KOPT-K1 (cell line): ENCODE measurements at regions not wholly inside any gene's neighbourhood (a gene's known extent, or its start where the extent isn't known, plus 50 kb on each side); places are given as distances from the start of the nearest gene placed in this dataset.
"Not testable (repeated sequence)": the region's sequence is repeated elsewhere in the genome, so short reads cannot be mapped to it uniquely, and the experiment has no call there.

ENCODE experiments used
- H3K27ac ChIP-seq: fragments of 200-600 bp; sonication (generic); 2 replicates; pipeline ENCODE4 v1.5.1; 2016; ENCODE audit warnings: antibody characterized with exemption, mild to moderate bottlenecking, low read depth, low read length; ENCODE audit not compliant: poor library complexity, severe bottlenecking
- H3K36me3 ChIP-seq: fragments of 200-600 bp; sonication (generic); 2 replicates; pipeline ENCODE4 v1.5.1; 2017; ENCODE audit warnings: antibody characterized with exemption, mild to moderate bottlenecking, low read length, moderate library complexity; ENCODE audit not compliant: insufficient read depth
- H3K9me3 ChIP-seq: fragments of 200-600 bp; sonication (generic); 2 replicates; pipeline ENCODE4 v1.5.1; 2017; ENCODE audit warnings: antibody characterized with exemption, low read length, mild to moderate bottlenecking; ENCODE audit not compliant: insufficient read depth, poor library complexity, severe bottlenecking

GRCh38 chr10:11403646-11404045 lies 207.8 kb downstream of the USP6NL start:
- Histone ChIP-seq H3K9me3 (peaks cover 31% of the 10 kb centered on the region), H3K27ac (peak overlapping the region; percentile 88)
- not testable (repeated sequence) for H3K36me3 ChIP-seq

DNA sequence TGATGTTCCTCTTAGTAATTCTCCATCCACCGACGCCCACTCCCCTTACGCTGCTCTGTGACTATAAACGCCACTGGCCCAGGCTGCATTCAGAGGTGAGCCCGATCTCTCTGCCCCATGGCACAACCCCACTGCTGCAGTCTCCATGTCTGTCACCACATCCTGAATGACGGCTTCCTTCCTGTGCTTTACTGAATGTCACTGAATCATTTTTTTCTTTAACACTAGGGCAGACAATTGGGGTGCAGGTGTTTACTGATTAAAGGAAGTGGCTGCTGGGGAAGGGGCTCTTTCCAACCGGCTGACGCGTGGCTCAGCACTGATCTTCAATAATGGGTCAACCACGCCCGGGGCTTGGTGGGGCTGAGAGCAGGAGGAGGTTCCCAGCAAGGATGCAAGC lies 208.3 kb downstream of the USP6NL start:
- peaks cover 31% of the 10 kb centered on the region for H3K9me3 ChIP-seq
- no peaks in the 10 kb centered on the region for H3K36me3 ChIP-seq
- peak overlapping the region; percentile 88 for H3K27ac ChIP-seq

DNA sequence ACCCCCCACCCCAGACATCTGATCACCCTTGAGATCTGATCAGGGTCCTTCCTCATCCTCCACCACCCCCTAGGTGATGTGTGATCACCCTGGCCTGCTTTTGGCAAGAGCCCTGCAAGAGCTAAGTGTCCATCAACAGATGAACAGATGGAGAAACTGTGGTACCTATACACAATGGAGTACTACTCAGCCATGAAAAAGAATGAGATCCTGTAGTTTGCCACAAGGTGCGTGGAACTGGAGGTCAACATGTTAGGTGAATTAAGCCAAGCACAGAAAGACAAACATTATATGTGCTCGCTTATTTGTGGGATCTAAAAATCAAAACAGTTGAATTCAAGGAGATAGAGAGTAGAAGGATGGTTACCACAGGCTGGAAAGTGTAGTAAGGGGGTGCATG lies 209.1 kb downstream of the USP6NL start:
- no peaks in the 10 kb centered on the region for H3K36me3 ChIP-seq
- H3K9me3 ChIP-seq = peaks cover 29% of the 10 kb centered on the region
- peak overlapping the region; percentile 88 for H3K27ac ChIP-seq

DNA sequence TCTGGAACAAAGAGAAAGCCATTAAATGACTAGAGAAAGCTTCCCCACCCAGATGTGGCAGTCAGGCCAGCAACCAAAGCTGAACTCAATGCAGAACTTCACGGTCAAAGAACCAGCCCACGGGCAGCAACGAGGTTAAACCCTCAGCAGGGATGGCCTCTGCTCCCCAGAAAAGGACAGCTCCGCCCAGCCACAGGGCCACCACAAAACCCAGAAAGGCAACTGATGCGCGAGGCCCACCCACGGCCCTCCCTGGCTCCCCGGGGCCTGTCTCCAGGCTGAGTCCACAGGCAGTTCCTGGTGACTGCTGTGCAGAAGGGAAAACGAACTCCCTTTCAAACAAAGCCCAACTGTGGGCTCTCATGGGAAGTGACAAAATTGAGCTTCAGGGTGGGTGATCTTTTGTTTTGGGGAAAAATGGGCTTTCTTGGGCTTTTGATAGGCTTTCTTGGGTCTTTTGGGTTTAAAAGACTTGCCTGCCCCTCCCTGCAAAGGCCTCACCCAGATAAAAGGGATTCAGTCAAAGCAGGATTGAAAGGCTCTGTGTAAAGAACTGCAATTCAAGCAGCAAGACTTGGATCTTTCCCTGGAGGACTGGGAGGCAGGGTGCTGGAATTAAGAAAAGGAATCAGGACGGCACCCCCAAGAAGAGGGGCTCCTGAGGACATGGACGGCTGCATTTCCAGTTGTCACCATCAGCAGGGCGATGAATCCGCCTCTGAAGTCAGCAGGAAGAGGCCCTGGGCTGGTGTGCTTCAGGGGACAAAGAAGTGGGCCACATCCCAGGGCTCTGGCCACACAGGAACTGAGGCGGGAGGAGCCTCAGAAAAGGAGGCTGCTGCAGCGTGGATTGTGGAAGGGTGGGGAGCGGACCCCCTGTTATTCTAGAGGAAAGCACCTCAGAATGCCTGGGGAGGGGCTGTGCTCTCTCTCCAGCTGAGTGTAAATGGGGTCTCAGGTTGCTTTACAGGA lies 209.9 kb downstream of the USP6NL start:
- peak overlapping the region; percentile 88 for H3K27ac ChIP-seq
- no peaks in the 10 kb centered on the region for H3K36me3 ChIP-seq
- peaks cover 21% of the 10 kb centered on the region for H3K9me3 ChIP-seq

DNA sequence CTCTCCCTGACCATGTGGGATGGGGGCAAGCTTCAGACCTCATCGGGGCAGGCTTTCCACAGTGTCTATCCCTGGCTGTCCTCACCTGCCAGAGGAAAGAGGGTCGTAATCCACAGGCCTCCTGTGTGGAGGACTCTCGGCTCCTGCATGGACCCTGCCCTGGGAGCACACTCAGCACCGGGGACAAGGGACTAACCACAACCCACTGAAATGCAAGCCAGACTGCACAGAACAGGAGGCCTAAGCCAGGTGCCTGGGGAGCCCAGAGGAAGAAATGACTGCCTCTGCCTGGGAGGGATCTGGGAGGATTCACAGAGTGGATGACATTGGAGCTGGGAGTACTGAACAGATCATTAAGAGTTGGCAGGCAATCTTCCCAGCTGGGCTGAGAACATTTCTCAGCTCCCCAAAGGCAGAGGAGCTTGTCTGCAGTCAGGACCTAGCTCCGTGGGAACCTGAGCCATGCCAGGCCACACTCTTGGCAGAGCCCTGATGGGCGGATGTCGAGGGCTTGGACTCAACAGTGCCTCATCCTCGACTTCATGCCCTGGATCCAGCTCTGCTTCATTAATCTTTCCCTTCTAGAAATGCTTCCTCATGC lies 213.4 kb downstream of the USP6NL start:
- Histone ChIP-seq H3K9me3 (no peaks in the 10 kb centered on the region), H3K27ac (peak overlapping the region; percentile 47)

DNA sequence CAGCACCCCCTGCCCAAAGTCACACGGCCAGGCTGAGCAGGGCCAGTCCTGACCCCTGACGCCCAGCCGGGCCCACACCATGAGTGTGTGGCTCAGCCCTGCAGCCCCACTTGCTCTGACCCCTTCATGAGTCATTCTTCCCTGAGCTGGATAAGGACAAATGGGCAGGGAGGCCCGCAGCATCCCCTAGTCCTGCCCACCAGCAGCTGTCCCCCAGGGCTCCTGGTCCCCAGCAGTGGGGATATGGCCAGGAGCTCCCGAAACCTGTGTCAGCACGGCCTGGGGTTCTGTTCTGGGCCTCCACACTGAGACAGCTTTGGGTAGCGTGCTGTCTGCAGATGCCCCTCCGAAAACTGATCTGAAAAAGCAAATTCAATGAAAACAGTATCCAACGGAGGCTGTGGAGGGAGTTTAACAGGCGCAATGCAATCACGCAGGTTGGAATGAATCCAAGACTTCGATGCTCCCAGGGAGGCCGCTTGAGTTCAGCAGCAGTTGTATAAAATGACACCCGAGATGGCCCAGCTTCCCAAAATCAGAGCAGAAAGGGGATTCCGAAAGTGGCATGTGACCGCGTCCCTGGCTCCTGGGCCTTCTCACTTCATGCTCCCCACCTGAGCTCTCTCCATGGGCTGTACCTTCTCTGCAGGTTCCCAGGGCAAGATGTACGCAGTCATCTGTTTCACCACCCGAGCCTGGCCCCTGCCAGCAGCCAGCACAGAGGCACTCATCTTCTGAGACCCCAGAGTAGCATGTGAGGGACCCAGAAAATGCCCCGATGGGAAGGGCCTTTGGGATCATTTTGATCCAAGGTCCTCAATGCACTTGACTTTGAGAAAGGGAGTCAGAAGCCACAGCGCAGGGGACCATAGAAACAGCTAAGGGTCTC lies 214.1 kb downstream of the USP6NL start:
- H3K9me3 ChIP-seq = no peaks in the 10 kb centered on the region
- peak overlapping the region; percentile 47 for H3K27ac ChIP-seq
- H3K36me3 ChIP-seq = no peaks in the 10 kb centered on the region

More for the DNA sequence above, 213.4 kb downstream of the USP6NL start:
- H3K36me3 ChIP-seq = no peaks in the 10 kb centered on the region

GRCh38 chr10:11396311-11396955 lies 215.0 kb downstream of the USP6NL start:
- Histone ChIP-seq H3K27ac (no peak overlapping the region), H3K9me3 (peaks cover 3% of the 10 kb centered on the region), H3K36me3 (no peaks in the 10 kb centered on the region)

DNA sequence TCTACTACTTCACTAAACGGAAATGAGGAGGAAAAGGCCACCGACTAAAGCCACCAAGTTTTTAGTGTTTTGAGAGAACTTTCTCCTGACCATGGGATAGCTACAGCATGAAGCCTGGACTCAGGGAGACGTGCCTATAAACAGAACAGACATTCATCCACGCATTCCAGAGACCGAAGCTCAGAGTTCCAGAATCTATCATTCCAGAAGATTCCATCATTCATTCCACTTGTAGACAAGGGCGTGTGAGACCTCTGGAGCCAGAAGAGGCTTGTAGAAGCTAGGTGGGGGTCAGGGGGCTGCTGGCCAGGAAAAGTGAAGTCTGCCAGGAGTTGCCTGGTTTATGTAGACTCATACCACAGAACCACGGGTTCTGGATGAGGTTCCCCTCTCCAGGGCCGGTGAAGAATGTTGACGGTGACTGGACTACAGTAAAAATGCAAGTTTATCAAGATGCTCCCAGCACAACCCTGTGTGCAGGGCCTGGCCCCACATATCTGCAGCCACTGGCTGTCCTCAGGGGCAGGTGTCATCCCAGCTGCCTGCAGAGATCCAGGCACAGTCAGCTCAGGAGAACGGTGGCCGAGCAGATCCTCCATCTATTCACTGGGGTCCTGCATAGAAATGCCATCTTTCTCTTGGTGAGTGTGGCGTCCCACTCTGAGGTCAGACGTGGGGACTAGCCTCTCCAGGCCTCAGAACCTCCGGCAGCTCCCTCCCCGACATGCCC lies 215.7 kb downstream of the USP6NL start:
- Histone ChIP-seq H3K27ac (no peak overlapping the region), H3K9me3 (peaks cover 3% of the 10 kb centered on the region), H3K36me3 (no peaks in the 10 kb centered on the region)

DNA sequence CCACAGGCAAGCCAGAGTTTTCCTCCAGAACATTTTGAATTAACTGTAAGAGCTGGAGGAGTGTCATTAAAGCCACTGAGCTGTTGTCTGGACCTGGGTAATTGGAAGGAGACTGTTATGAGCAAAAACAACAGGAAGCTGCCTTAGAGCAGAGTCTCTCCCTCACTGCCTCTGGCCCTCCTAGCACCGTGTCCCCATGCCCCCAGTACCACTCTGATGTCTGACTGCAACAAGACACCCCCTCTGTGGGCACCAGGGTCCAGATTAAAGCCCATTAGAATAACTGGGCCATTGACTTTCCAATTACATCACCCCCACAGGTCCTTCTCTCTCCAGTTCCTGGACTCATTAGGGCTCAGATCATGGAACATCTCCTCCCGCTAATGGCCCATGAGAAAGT lies 216.3 kb downstream of the USP6NL start:
- Histone ChIP-seq H3K36me3 (no peaks in the 10 kb centered on the region), H3K9me3 (peaks cover 3% of the 10 kb centered on the region), H3K27ac (no peak overlapping the region)

DNA sequence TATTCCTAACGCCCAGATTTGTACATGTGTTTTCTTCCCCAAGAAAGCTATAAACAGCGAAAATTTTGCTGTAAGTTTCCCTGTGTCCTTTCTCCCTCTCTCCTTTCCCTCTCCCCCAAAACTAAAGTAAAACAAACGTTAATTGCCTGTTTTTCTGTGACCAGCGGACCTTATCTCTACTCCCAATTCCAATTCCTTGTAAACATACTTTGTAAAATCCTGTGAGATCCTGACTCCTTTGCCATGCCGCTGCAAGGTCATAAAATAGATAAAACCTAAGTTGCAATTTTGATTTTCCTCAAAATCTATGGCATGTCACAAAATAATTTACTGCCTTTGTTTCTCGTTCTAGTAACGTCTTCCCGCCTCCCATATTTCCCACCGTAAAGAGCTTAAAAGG lies 217.6 kb downstream of the USP6NL start:
- Histone ChIP-seq H3K36me3 (no peaks in the 10 kb centered on the region), H3K9me3 (peaks cover 3% of the 10 kb centered on the region), H3K27ac (no peak overlapping the region)

GRCh38 chr10:11392776-11393175 lies 218.7 kb downstream of the USP6NL start:
- no peaks in the 10 kb centered on the region for H3K36me3 ChIP-seq
- H3K9me3 ChIP-seq = peaks cover 3% of the 10 kb centered on the region
- no peak overlapping the region for H3K27ac ChIP-seq

- no peak overlapping the region for H3K27ac ChIP-seq
- H3K36me3 ChIP-seq = no peaks in the 10 kb centered on the region
- peaks cover 3% of the 10 kb centered on the region for H3K9me3 ChIP-seq
These were observed 222.5 kb downstream of the USP6NL start for GRCh38 chr10:11388996-11389395.

- peaks cover 3% of the 10 kb centered on the region for H3K9me3 ChIP-seq
- H3K27ac ChIP-seq = no peak overlapping the region
- H3K36me3 ChIP-seq = no peaks in the 10 kb centered on the region
These were observed 223.8 kb downstream of the USP6NL start for GRCh38 chr10:11387551-11388222.

DNA sequence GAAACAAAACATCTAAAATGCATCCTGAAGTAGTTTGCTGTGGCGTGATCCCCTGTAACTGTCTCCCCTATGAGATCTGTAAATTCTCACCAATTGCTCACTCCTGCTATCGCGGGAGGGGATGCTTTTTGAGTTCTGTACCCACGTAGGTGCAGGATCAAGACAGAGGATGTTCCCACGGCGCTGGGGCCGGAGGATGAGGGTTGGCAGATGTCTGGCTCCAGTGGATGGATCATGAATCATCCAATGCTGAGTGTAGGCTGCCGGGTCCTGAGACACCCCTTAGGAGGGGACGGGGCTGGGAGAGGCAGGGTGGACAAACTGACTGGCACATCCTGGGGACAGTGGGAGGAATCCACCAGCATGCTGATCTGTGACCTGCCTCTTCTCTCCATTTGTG lies 224.4 kb downstream of the USP6NL start:
- H3K9me3 ChIP-seq = peaks cover 3% of the 10 kb centered on the region
- H3K27ac ChIP-seq = no peak overlapping the region
- H3K36me3 ChIP-seq = no peaks in the 10 kb centered on the region
